Neural cell (in vitro differentiated cells): ENCODE measurements at regions not wholly inside any gene's neighbourhood (a gene's known extent, or its start where the extent isn't known, plus 50 kb on each side); places are given as distances from the start of the nearest gene placed in this dataset.

Experiments
- CTCF ChIP-seq: fragments of 450-650 bp; IDR thresholded peaks from 2 replicates; pipeline ENCODE4 v1.5.1; 2014; ENCODE audit warnings: antibody characterized with exemption, mild to moderate bottlenecking, moderate library complexity; ENCODE audit not compliant: poor library complexity, severe bottlenecking
- EP300 ChIP-seq: fragments of 450-650 bp; conservative IDR thresholded peaks from 2 replicates; pipeline ENCODE4 v1.6.1; 2014; ENCODE audit warnings: antibody characterized with exemption, mild to moderate bottlenecking, moderate library complexity; ENCODE audit not compliant: poor library complexity, severe bottlenecking
- EZH2 ChIP-seq: fragments of 200-600, 300-800 bp; shearing (Covaris generic), sonication (generic); IDR thresholded peaks from 2 replicates; pipeline ENCODE4 v1.6.1; 2014; ENCODE audit warnings: antibody characterized with exemption, low read length, borderline replicate concordance, mild to moderate bottlenecking; ENCODE audit not compliant: insufficient read depth, poor library complexity, severe bottlenecking
- POLR2AphosphoS5 ChIP-seq: IDR thresholded peaks from 2 replicates; pipeline ENCODE4 v1.6.1; 2012
- RAD21 ChIP-seq: fragments of 450-650 bp; conservative IDR thresholded peaks from 2 replicates; pipeline ENCODE4 v1.6.1; 2014; ENCODE audit warnings: antibody characterized with exemption, mild to moderate bottlenecking, moderate library complexity
- SMC3 ChIP-seq: fragments of 450-650 bp; conservative IDR thresholded peaks from 2 replicates; pipeline ENCODE4 v1.6.1; 2014; ENCODE audit warnings: antibody characterized with exemption, mild to moderate bottlenecking, moderate library complexity; ENCODE audit not compliant: poor library complexity

GRCh38 chr10:35792291-35792690, 150.2 kb upstream of the FZD8 start:
- TF ChIP-seq EP300, result no peak
- no peak for TF ChIP-seq CTCF
- TF ChIP-seq RAD21, result no peak
- no peak for TF ChIP-seq POLR2AphosphoS5
- TF ChIP-seq EZH2, result no peak
- no peak for TF ChIP-seq SMC3
